BE2C (cell line): ENCODE measurements at regions not wholly inside any gene's neighbourhood (a gene's known extent, or its start where the extent isn't known, plus 50 kb on each side); places are given as distances from the start of the nearest gene placed in this dataset.

Experiments used
- DNase-seq: peaks from one replicate; pipeline ENCODE4 v3.0.0-alpha.2; 2020
- H3K27me3 ChIP-seq: fragments of 250-450 bp; sonication (Bioruptor Pico); 2 replicates; pipeline ENCODE4 v1.5.1; 2020; ENCODE audit warnings: mild to moderate bottlenecking
- H3K36me3 ChIP-seq: fragments of 250-450 bp; sonication (Bioruptor Pico); 2 replicates; pipeline ENCODE4 v1.5.1; 2020; ENCODE audit warnings: mild to moderate bottlenecking
- H3K4me1 ChIP-seq: fragments of 250-450 bp; sonication (Bioruptor Pico); 2 replicates; pipeline ENCODE4 v1.5.1; 2020
- H3K4me3 ChIP-seq: 2 replicates; pipeline ENCODE4 v1.5.1; 2011; ENCODE audit warnings: low read depth, low read length
- H3K9me3 ChIP-seq: fragments of 250-450 bp; sonication (Bioruptor Pico); 2 replicates; pipeline ENCODE4 v1.5.1; 2020
- TF ChIP-seq, protein P1 (sequence below): IDR thresholded peaks from 2 replicates; pipeline ENCODE4 v1.5.1; 2012; ENCODE audit warnings: mild to moderate bottlenecking, low read depth, low read length

DNA sequence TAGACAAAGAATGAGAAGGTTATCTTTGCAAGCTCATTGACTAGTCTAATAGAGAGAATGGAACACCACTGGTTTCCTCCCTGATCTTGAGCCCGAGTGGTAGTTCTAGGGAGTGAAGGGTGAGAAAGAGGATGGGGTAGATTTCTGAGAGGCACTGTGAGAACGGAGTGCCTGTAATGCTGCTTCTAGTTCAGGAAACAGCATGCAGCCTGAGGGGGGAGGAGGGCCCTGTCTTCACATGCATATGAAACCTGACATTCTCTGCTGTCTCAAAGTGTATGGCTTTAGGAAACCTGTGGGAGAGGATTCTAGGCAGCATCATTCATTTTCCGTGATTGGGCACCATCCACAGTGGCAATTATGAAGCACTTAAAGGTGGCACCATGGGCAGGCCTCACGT, 259.4 kb upstream of the MAN1A1 start:
- H3K36me3 ChIP-seq = no peaks in the 10 kb centered on the region
- no peak for DNase-seq
- TF ChIP-seq, protein P1, sequence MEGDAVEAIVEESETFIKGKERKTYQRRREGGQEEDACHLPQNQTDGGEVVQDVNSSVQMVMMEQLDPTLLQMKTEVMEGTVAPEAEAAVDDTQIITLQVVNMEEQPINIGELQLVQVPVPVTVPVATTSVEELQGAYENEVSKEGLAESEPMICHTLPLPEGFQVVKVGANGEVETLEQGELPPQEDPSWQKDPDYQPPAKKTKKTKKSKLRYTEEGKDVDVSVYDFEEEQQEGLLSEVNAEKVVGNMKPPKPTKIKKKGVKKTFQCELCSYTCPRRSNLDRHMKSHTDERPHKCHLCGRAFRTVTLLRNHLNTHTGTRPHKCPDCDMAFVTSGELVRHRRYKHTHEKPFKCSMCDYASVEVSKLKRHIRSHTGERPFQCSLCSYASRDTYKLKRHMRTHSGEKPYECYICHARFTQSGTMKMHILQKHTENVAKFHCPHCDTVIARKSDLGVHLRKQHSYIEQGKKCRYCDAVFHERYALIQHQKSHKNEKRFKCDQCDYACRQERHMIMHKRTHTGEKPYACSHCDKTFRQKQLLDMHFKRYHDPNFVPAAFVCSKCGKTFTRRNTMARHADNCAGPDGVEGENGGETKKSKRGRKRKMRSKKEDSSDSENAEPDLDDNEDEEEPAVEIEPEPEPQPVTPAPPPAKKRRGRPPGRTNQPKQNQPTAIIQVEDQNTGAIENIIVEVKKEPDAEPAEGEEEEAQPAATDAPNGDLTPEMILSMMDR = no peak
- no peaks in the 10 kb centered on the region for H3K9me3 ChIP-seq
- H3K4me3 ChIP-seq = no peak overlapping the region
- H3K27me3 ChIP-seq = no peaks in the 10 kb centered on the region
- no peaks in the 10 kb centered on the region for H3K4me1 ChIP-seq

DNA sequence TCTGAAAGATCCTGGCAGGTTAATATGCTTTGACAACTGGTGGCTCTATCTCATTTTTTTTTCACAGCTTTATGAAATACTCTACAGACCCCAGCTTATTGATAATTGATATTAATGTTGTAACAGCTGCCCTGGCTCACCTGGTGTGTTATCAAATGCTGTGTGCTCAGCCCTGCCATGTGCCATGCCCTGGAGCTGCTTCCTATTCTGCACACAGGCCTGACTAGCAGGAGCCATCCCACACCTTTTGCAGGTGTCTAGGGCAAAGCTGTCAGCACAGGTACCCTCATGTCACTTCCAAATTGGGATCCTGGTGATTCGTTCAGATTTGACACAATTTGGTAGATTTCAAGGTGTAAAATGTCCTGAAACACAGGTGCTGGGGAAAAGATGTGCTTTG, 254.6 kb upstream of the MAN1A1 start:
- Histone ChIP-seq H3K27me3 (no peaks in the 10 kb centered on the region), H3K36me3 (no peaks in the 10 kb centered on the region), H3K4me1 (no peaks in the 10 kb centered on the region), H3K4me3 (no peak overlapping the region), H3K9me3 (no peaks in the 10 kb centered on the region)
- TF ChIP-seq, protein P1 = no peak
- no peak for DNase-seq

DNA sequence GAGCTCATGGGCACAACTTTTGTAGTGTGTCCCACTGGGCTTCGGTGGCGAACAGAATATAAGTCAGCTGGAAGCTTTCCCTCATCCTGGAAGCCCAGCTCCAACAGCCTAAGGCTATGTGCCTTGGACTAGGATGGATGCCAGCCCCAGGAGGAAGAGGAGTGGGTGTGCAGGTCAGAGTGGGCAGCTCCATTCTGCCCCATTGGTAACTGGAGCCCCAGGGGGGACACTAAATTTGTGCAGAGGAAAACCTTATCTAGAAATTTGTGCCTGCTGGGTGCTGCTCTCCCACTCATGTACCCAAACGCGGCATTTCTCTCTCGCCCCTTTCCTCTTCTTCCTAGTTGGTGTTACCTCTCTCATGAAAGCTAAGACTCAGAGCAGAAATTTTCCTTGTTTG, 253.9 kb upstream of the MAN1A1 start:
- Histone ChIP-seq H3K27me3 (no peaks in the 10 kb centered on the region), H3K36me3 (no peaks in the 10 kb centered on the region), H3K9me3 (no peaks in the 10 kb centered on the region), H3K4me1 (no peaks in the 10 kb centered on the region), H3K4me3 (no peak overlapping the region)
- no peak for DNase-seq
- TF ChIP-seq, protein P1 = no peak

DNA sequence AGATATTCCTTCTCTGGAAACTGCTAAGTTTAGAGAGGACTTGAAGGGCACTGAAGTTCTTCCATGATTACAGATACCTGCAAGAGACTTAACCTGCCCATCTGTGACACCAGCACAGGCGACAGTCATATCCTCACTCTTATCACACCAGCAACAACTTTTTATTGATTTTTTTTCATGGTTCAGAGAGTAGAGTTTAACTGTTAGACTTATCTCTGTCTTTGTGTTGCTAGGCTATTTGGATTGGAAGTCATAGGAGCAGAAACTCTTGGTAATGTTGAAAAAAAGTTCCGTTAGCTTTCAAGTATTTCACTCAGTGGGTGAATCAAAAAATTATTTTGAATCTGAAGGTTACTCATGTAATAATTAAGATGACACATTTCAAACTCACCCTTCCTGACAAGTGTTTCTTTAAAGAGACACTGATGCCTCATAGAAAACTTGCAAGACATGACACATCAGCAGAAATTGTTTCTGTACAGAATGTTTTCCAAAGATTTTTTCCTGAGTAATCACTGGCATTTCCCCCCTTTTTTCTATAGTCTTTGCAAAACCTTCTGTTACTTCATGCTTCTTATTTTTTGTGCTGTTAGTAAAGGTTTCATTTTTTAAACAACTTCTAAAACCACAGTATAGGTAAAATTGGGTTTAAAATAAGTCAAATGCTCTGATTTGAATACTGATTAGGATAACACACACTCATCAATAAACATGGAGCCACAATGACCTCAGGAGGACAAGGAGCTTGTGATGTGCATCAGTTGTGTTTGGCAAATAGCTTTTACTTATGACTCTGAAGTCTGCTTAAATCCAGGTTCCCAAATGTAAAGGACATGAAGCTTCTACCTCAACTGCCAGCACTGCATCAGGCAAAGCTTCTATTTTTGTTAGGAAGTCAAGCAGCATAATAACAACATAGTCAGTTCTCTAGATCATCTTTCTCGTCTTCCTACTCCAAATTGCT, 252.9 kb upstream of the MAN1A1 start:
- H3K4me1 ChIP-seq = no peaks in the 10 kb centered on the region
- H3K9me3 ChIP-seq = no peaks in the 10 kb centered on the region
- no peaks in the 10 kb centered on the region for H3K36me3 ChIP-seq
- H3K27me3 ChIP-seq = no peaks in the 10 kb centered on the region
- H3K4me3 ChIP-seq = no peak overlapping the region
- TF ChIP-seq, protein P1 = no peak
- DNase-seq = no peak

DNA sequence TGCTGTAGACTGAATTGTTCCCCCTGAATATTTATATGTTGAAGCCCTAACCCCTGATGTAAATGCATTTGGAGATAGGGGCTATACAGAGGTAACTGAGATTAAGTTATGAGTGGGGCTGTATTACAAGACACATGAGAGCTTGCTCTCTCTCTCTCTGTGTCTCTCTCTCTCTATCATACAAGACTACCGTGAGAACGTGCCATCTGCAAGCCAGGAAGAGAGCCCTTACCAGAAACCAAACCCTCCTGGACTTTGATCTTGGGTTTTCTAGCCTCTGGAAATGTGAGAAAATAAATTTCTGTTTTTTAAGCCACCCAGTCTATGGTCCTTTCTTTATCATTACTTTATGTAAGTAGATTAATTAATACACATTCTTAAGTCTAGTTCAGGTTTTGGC, 249.3 kb upstream of the MAN1A1 start:
- Histone ChIP-seq H3K4me1 (no peaks in the 10 kb centered on the region), H3K4me3 (no peak overlapping the region), H3K9me3 (no peaks in the 10 kb centered on the region), H3K36me3 (no peaks in the 10 kb centered on the region), H3K27me3 (no peaks in the 10 kb centered on the region)
- DNase-seq = no peak
- TF ChIP-seq, protein P1 = no peak

DNA sequence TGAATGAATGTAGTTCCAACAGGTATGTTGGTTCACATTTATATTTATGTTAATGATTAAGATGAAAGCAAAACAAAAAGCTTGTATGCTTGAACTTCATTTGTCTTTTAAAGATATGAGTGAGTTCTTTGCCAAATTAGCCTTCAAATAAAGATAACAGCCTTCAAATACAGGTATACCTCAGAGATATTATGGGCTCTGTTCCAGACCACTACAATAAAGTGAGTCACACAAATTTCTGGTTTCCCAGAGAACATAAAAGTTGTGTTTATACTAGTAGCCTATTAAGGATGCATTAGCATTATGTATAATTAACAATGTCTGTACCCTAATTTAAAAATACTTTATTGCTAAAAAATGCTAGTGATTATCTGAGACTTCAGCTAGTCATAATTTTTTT, 245.3 kb upstream of the MAN1A1 start:
- no peaks in the 10 kb centered on the region for H3K27me3 ChIP-seq
- H3K4me1 ChIP-seq = peaks cover 6% of the 10 kb centered on the region
- no peaks in the 10 kb centered on the region for H3K9me3 ChIP-seq
- DNase-seq = no peak
- H3K4me3 ChIP-seq = no peak overlapping the region
- H3K36me3 ChIP-seq = no peaks in the 10 kb centered on the region
- TF ChIP-seq, protein P1 = no peak
